Anterior cingulate cortex (tissue), 58 donors: ENCODE measurements at regions not wholly inside any gene's neighbourhood (a gene's known extent, or its start where the extent isn't known, plus 50 kb on each side); places are given as distances from the start of the nearest gene placed in this dataset.
"Not testable (repeated sequence)": the region's sequence is repeated elsewhere in the genome, so short reads cannot be mapped to it uniquely, and the experiment has no call there.

Experiments
- DNase-seq, 58 donors: peaks; one replicate each; lab custom pipeline; 2025; lab: John Stamatoyannopoulos, UW

DNA sequence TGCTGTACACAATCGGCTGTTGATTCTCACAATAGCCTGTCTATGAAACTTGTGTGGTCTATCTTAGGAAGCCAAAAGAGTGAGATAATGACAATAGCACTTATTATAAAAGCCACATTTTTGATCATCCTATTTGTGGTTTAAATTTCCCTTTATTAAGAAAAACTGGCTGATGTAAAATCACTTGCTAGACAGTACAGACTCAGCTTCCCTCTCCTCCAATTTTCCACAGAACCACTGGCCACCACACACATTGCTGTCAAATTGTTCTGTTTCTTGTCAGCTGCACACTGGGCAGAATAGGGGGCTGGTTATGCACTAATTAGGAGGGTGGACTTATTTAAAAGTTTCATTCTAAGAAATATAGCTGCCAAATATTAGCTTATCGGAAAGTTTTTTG, 425.9 kb downstream of the EPHA3 start:
- DNase-seq = no peak

DNA sequence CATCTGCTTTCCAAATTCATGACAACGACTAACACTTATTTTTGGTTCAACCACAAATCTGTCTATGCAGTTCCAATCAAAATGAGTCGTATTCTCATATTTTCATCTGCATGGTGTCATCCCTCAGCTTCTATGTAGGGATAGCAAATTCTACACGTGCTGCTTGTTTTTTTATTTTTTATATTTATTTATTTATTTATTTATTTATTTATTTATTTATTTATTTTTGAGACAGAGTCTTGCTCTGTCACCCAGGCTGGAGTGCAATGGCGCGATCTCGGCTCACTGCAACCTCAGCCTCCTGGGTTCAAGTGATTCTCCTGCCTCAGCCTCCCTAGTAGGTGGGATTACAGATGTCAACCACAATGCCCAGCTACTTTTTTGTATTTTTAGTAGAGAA, 447.2 kb downstream of the EPHA3 start:
- not testable (repeated sequence) for DNase-seq

DNA sequence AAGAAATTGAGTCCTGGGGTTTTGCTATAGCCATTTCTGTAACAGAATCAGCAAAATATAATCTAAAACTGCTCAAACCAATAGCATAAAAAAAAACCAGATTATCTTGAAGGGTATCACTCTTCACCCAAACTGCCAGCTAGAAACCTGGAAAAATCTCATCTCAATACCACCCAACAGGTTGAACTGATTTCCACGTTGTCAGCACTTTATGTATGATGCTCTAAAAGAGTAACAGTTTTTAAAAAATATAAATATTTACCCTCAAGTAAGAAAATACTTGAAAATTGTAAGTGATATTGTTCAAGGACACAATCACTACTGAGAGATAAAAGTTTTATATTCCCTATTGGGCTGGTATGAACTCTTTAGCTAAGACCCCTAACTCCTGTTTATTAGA, 451.3 kb downstream of the EPHA3 start:
- DNase-seq = no peak

DNA sequence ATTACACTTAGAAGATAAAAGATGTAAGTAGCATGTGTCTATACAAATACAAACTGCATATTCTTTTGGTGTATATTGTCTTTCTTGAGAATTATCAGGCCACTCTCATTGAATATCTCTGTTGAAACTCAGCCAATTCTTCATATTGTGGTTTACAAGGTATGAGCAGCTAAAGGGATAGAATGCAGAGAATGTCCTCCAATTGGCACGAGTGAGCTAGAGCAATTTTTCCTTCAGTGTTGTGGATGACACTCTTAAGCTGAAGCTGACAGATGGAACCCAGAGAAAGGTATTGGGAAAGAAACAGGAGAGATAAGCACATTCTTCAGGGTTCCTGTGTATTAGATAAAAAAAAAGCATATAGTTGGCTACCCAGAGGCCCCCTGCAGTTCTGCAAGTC, 453.1 kb downstream of the EPHA3 start:
- no peak for DNase-seq

DNA sequence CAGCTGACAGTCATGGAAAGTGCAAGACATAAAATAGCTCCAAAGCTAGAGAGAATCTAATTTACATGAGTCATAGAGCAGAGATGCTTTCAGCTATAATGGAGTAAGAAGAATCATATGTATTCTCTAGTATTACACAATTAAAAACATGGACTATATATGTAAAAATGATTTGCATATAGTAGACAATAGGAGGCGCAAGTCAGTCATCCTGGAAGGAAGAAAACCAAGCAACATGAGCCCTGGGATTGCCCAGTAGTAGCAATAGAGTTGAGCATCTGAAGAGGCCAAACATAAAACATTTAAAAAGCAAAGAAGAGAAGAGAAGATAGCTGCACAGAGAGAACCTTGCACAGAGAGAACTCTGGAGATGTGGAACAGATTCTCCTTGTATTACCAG, 455.0 kb downstream of the EPHA3 start:
- DNase-seq = no peak

DNA sequence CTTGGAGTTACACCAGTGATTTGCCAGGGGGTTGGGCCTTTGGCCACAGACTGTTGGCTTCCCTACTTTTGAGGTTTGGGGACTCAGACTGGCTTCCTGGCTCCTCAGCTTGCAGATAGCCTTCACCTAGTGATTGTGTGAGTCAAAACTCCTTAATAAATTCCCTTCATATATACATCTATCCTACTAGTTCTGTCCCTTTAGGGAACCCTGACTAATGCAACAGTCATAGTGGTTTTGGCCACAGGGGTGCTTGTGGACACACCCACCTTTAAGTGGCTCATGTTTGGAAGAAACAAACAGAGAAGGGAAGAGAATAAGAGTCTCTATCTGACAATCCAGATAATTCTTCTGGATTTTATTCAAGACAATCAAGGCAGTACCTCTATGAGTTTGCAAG, 457.7 kb downstream of the EPHA3 start:
- no peak for DNase-seq

DNA sequence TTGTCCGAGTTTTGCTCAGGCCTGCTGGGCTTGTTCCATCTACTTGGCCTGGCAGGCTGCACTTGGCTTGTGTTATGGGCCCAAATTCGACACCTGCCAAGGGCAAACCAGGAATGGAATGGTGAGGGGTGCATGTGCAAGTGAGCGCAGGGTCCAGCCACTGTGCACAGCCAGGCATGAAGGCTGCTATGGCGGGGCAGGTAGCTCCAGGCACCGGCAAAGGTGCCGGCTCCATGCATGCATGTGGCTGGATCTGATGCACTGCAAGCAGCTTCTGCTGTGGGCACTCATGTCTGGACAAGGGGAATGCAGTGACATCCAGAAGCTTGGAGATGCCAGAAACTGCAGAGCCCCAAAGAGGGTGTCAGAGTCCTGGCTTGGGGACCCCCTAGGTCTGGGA, 463.0 kb downstream of the EPHA3 start:
- peak in 1 of 58 donors; percentile 11 for DNase-seq

DNA sequence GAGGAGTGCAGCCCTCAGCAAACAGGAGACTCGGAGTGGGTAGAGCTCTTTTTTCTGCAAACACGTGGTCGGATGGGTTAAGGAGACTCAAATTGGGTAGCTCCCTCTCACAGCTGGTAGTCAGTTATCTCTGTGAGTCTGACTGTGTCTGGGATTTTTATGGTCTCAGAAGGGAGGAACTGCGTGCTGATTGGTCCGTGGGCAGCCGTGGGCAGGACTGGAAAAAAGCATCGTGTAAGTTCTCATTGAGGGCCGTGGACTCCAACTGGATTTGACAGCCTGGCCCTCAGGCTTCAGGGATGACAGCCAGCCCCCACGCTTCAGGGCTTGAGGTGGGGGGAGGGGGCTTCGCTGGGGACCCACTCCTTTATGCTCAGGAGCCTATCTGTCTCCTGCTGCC, 463.9 kb downstream of the EPHA3 start:
- no peak for DNase-seq

DNA sequence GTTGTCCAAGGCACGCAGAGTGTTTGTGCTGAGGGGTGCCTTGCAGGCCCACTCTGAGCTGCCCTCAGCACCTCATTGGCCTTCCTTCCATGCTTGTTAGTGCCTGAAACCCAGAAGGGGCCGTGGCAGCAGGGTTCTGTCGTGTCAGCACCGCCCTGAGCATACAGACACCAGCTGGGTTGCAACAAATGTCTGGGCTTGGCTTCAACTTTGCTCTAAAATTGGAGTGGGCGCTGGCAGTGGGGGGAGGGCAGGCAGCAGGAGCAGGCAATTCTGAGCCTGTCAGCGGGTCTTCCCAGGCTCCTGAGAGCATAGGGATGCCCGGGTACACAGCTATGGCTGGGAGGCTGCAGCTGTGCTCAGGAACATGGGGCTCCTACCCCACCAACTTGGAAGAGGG, 464.3 kb downstream of the EPHA3 start:
- peak in 5 of 58 donors; percentile 4 to 18 (median 11) for DNase-seq

DNA sequence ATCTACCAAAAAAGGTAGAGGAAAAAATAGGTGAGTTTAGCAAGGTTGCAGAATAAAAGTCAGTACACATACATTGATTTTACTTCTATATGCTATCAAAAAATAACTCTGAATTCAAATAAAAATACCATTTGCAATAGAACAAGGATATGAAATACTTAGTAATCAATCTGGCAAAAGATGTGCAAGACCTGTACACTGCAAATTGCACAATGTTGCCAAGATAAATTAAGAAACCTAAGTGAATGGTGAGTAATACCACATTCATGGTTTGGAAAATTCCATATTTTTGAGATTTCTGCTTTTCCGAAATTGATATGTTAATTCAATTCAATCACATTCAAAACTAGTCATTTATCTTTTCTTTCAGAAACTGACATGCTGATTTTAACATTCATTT, 464.8 kb downstream of the EPHA3 start:
- DNase-seq = no peak

DNA sequence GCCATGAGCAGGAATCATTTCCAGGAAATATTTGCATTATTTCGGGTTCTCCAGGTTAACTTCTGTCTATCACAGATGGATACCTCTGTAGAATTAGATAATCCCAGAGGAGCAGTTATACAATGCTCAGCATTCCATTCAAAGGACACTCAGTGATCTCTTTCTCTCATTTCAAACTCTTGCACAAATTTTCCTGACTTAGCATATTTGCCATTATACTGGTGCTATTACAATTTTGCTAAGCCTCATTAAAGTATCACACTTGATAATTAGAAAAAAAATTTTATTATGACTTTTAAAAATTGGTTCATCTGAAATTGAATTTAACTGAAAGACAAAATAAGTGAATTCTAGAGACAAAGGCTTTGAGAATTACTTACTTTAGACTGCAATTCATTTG, 469.0 kb downstream of the EPHA3 start:
- DNase-seq = no peak

DNA sequence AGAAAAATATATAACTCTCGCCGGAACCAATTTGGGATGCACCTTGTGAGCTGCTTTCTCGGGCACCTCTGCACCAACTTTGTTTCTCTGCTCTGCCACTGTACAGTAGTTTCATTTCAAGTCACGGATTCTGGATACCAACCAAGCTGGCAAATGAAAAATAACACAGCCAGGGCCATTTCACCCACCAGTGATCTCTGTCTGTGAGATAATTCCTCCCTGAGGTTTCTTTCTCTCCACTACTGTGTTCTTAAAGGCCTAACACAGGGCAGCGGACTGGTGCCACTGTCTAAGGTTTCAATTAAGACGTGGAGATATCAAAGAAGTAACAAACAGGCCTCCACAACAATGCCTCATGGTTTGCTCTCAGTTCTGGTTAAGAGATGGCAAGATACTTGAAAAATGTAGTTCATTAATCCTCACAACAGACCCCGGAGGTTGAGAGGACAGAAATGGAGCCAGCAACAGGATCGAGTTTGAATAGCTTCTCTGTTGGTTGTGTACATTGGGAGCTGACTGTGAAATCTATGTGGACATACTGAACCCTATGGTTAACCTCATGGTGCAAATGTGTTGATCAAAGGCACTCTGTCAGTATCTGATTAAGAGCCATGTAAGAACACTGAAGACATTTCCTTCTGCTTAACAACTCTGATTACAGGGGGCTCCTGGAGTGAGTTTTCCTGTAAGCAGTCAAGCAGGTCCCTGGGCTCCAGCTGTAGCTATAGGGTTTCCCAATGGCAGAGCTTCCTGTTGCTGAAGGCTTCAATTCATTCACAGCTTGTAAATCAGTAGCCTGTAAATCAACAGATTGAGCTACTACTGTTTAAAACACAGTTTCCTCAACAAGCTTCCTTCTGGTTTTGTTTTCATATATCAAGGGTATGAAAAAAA, 470.5 kb downstream of the EPHA3 start:
- DNase-seq = no peak

DNA sequence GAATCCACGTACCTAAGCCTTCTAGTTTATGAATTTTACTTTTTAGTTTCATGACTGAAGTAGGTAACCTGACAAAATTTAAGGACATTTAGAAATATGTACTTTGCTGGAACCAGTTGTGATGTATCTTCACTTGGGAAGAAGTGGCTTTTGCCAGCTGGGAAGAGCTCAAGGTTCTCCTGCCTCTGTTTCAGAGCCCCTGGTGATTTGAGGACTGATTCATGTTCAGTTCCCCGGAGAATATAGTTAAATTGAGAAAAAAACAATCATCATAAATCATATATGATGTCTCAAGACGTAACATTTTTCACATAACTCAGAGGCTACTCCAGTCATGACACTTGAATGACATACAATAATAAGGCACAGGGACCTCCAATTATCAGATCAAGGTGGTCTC, 473.4 kb downstream of the EPHA3 start:
- no peak for DNase-seq

DNA sequence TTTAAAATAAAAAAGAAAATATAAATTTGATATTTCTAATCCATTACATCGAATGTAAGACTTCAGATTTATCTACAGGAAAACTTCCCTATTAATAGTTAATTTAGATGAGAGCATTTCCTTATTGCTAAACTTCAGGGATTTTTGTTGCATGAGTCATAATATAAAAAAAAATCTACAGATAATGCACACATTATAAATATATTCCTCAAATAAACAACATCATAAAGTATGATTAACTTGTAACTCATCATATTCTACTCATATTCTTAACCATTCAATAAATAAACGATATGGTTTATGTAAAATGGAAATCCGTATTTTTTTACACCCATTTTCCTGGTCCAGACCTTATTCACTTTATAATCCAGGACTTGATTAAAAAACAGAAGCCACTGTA, 477.0 kb downstream of the EPHA3 start:
- DNase-seq = no peak

DNA sequence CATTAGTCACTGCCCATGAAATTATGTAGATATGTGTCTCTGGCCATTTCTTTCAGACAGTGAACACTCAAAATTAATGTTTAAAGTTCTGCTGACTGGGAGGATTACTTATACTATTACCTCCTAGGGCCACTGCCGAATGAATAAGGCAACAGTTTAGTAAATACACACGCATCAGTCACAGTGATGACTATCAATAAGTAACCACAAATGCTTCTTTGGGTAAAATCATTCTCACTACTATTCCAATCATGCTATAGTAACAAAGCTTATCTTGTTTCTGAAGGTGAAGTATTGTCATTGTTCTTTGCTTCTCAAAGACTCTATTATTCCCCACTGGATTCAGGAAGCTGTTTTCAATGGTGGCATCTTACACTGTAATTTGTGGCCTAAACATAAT, 478.8 kb downstream of the EPHA3 start:
- peak in 1 of 58 donors; percentile 55 for DNase-seq

DNA sequence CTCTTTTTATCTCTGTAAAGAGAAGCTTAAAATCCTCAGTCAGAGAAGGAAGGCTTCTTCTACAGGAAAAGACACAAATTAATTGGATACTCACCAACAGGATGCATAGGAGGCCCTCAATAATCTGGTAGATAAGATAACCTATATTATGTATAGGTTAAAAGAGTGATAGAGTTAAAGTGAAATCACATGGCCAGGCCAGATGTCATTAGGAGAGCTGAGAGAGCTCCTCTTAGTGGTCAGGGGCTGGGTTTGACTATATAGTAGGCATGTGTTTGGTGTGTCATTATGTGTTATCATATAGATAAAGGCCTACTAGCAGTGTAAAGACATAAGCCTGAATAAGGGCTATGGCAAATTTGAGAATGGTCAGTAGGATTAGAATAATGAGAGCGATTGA, 479.3 kb downstream of the EPHA3 start:
- DNase-seq = no peak

DNA sequence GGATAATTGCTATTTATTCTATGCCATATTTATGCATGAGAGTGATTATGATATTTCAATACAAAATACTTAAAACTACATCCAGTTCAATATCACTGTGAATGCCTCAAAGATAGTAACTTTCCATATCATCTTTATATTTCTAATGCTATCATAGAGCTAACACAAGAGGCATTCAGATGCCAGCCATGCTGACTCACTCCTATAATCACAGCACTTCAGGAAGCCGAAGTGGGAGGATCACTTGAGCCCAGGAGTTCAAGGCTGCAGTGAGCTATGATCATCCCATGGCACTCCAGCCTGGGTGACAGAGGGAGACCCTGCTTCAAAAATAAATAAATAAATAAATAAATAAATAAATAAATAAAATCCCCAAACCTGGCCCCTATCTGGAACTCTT, 498.7 kb downstream of the EPHA3 start:
- DNase-seq = no peak

DNA sequence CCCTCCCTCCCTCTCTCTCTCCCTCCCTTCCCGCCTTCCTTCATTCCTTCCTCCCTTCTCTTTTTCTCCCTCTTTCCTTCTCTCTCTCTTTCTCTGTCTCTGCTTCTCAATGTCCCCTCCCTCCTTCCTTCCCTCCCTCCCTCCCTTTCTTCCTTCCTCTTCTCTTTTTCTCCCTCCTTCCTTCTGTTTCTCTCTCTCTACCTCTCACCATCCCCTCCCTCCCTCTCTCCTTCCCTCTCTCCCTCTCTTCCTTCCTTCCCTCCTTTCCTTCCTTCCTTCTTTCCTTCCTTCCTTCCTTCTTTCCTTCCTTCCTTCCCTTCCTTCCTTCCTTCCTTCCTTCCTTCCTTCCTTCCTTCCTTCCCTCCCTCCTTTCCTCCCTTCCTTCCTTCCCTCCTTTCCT, 504.6 kb downstream of the EPHA3 start:
- no peak for DNase-seq

DNA sequence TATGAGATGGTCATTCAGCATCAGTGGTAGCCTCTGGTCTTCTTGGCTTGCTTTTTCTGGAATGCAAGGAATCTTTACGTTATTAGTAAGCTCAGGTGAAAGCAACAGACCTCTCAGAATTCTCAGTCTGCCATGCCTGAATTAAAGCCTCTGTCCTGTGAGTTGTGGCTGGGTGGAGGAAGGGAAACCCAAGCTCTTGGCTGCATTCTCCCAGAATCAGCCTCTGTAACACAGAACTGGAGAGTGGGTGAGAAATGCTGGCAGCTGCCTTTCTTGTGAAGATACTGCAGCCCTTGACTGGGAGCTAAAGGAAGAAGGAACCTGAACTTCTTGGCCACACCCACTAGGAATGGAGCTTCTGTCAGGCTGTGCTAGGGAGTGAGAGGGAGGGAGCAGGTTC, 505.8 kb downstream of the EPHA3 start:
- DNase-seq = peak in 1 of 58 donors; percentile 0

DNA sequence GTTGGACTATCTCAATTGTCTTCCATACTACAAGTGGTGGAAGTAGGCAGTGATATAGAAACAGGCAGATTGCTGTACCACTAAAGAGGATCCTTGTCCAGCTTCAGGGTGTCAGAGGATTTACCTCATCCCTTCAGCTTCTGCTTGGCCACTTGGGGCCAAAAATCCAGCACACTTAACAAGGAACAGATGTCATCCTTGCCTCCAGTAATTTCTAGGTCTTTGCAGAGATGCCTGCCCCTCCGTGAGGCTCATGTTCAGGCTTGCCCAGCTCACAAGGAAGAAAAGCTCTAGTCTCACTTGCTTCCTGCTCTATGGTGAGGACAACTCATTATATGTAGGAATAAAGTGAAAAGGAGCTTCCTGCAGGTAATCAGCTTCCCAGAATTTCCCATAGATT, 510.3 kb downstream of the EPHA3 start:
- no peak for DNase-seq

DNA sequence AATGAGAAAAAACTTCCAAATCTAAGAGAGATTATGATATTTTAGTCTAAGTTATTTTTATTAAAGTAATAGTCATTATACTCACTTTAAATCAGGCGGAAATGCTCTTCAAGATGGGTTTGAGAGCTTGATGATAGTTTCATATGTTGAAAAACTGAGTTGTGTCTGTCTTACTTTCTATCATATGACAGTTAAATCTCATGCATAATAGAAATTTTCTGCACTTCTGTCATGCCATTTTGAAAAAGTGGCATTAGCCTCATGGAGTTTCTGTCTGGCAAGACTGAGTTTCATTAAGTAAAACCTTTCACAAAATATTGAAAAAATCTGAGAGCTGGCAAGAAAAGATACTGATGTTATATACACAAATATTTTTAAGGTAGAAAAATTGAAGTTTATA, 511.8 kb downstream of the EPHA3 start:
- no peak for DNase-seq

DNA sequence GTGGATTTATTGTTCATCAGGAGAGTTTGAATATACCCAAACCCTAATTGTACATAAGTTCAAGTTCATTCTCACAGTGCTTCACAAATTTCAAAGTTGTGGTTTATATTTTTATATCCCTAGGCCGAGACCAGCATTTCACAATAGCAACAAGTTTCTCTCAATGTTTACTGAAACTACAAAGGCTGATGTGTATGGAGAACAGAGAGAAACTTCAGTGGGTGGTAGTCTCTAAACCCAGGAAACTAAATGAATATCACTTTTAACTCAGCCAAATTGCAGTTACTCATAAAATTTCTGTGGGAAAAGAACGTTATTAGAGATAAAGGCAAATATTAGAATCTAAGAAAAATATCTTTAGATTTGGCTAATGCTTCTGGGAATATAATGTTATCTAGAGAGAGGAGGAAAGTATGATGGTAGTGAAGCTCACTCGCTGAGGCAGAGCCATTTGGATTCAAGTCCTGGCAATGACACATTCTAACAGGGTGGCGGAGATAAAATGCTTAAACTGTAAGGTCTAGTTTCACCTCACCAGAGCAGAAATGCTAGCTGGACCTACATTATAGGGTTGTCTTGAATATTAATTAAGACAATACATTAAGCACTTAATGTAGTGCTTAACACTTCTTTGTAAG, 514.8 kb downstream of the EPHA3 start:
- no peak for DNase-seq
